ENCODE measurements at regions not wholly inside any gene's neighbourhood (a gene's known extent, or its start where the extent isn't known, plus 50 kb on each side); places are given as distances from the start of the nearest gene placed in this dataset.

- Histone ChIP-seq H3K36me3 (ENCODE audit: control insufficient read depth in 2 of 4, insufficient read depth in 4 of 4, low read length in 3 of 4) (no peaks in the 10 kb centered on the region), H3K23me2 (ENCODE audit: low read depth, low read length) (no peaks in the 10 kb centered on the region), H2AFZ (ENCODE audit: low read length) (no peak overlapping the region), H2AK5ac (ENCODE audit: low read depth, low read length) (no peak overlapping the region), H3K14ac (ENCODE audit: insufficient read length) (no peak overlapping the region), H2BK12ac (ENCODE audit: low read depth, low read length) (no peak overlapping the region), H3K79me2 (ENCODE audit: control insufficient read depth in 1 of 2, insufficient read depth in 2 of 2, low read length in 2 of 2) (no peaks in the 10 kb centered on the region), H3K4me1 (replicated peaks in 1 of 4; ENCODE audit: control insufficient read depth in 3 of 4, insufficient read depth in 4 of 4, low read length in 3 of 4) (no peaks in the 10 kb centered on the region), H3K23ac (ENCODE audit: insufficient read length) (no peak overlapping the region), H3K9me3 (ENCODE audit: insufficient read depth in 2 of 2, low read depth in 1 of 2, low read length in 1 of 2) (peaks cover 0 to 11% of the 10 kb centered on the region in 2 experiments; a peak in 2 of 4 replicates), H3K4ac (replicated peaks; ENCODE audit: insufficient read length, low read depth, low read length) (no peak overlapping the region), H2BK120ac (replicated peaks; ENCODE audit: low read depth, low read length) (no peak overlapping the region), H3K4me2 (ENCODE audit: insufficient read depth in 1 of 2, low read depth in 2 of 2, low read length in 2 of 2) (no peak overlapping the region), H3K27ac (ENCODE audit: low read depth, low read length) (no peak overlapping the region), H3K9ac (replicated peaks in 1 of 4; ENCODE audit: extremely low read depth in 1 of 4, low read depth in 3 of 4, low read length in 3 of 4) (no peak overlapping the region), H3K79me1 (ENCODE audit: low read depth, low read length) (no peaks in the 10 kb centered on the region), H4K91ac (replicated peaks; ENCODE audit: insufficient read length, low read length) (no peak overlapping the region), H4K5ac (ENCODE audit: insufficient read length, low read depth, low read length) (no peak overlapping the region), H4K8ac (ENCODE audit: extremely low read depth, insufficient read depth, low read length) (no peak overlapping the region), H2BK20ac (ENCODE audit: low read length) (no peak overlapping the region), H3K56ac (replicated peaks; ENCODE audit: insufficient read length, low read depth, low read length) (no peak overlapping the region), H3K18ac (ENCODE audit: extremely low read depth, low read length) (no peak overlapping the region), H2BK5ac (ENCODE audit: low read depth, low read length) (no peak overlapping the region), H3K4me3 (ENCODE audit: extremely low read depth in 1 of 4, insufficient read depth in 2 of 4, low read depth in 3 of 4, low read length in 4 of 4) (no peak overlapping the region), H4K20me1 (replicated peaks in 1 of 2; ENCODE audit: control insufficient read depth in 1 of 2, insufficient read depth in 2 of 2, low read length in 2 of 2) (no peaks in the 10 kb centered on the region), H2BK15ac (ENCODE audit: low read length) (no peak overlapping the region), H3K27me3 (replicated peaks in 1 of 4; ENCODE audit: control insufficient read depth in 3 of 4, extremely low read depth in 1 of 4, insufficient read depth in 3 of 4, low read length in 3 of 4) (no peaks in the 10 kb centered on the region)
- DNase-seq (ENCODE audit: low read depth in 1 of 2, low spot score in 2 of 2) (no peak), FAIRE-seq (no peak)
- TF ChIP-seq NANOG (IDR thresholded peaks at IDR 0.05; ENCODE audit: insufficient read depth, low read depth, low read length, poor library complexity, severe bottlenecking), result no peak
- TF ChIP-seq RXRA (IDR thresholded peaks at IDR 0.05; ENCODE audit: insufficient read depth, low read depth, low read length), result no peak
- no peak for TF ChIP-seq BRCA1 (IDR thresholded peaks at IDR 0.05; ENCODE audit: low read depth, low read length)
- TF ChIP-seq HDAC6 (IDR thresholded peaks at IDR 0.05; ENCODE audit: low read depth, low read length), result no peak
- no peak for TF ChIP-seq TBP (IDR thresholded peaks at IDR 0.05; ENCODE audit: low read depth, low read length)
- no peak for TF ChIP-seq SAP30 (IDR thresholded peaks at IDR 0.05; ENCODE audit: insufficient read depth, insufficient replicate concordance, low read length)
- TF ChIP-seq SIRT6 (IDR thresholded peaks at IDR 0.05; ENCODE audit: low read length), result no peak
- no peak for TF ChIP-seq KDM1A (IDR thresholded peaks at IDR 0.05; ENCODE audit: borderline replicate concordance, low read length)
- TF ChIP-seq PHF8 (conservative IDR thresholded peaks at IDR 0.05; ENCODE audit: low read depth, low read length), result no peak
- POLR2A ChIA-PET (ENCODE audit: partially characterized antibody), result no interaction called here
- CTCF ChIA-PET (ENCODE audit: partially characterized antibody), result no interaction called here
- 96% methylated on average over 4 of the region's 4 CpGs; no CpG with 5 or more reads in 1 of the 2 experiments for WGBS, 2 experiments (ENCODE audit: extremely low coverage in 1 of 2, insufficient coverage in 1 of 2, insufficient read length in 1 of 2, insufficient replicate concordance in 2 of 2, low coverage in 1 of 2, low lambda C conversion rate in 2 of 2, missing lambda C conversion rate in 1 of 2)
Observed at GRCh38 chr7:145265180-145265579, 429.3 kb upstream of the TPK1 start.
